NOMO-1 treated with DMSO at 0.1 percent for 48 hours (cell line): ENCODE measurements at regions not wholly inside any gene's neighbourhood (a gene's known extent, or its start where the extent isn't known, plus 50 kb on each side); places are given as distances from the start of the nearest gene placed in this dataset.
A peak's percentile ranks its signal among the peaks of the same experiment; 100 is the strongest.
"Not testable (repeated sequence)": the region's sequence is repeated elsewhere in the genome, so short reads cannot be mapped to it uniquely, and the experiment has no call there.

ENCODE experiments used
- DNase-seq: peaks from one replicate; lab custom pipeline; 2025; ENCODE audit not compliant: unreplicated experiment; lab: John Stamatoyannopoulos, UW

- no peak for DNase-seq
These were observed 709.3 kb upstream of the KLHL1 start for GRCh38 chr13:70817576-70817975.

DNA sequence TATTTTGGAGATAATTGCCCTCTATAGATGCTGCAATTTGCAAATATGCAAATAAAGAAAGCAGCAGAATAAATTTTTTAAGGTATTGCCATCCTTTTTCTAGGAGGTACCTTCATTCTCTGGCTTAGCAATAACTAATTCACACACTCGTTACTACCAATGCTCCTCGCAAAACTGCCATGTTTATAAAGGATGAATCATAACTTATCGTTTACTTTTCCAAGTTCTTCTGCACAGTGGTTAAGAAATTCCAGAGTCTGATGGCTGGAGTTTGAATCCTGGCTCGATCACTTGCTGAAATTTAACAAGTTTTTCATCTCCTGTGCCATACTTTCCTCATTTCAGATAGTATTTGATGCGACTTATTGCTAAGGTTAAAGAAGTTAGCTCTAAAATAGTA is 708.6 kb upstream of the KLHL1 start:
- no peak for DNase-seq

DNA sequence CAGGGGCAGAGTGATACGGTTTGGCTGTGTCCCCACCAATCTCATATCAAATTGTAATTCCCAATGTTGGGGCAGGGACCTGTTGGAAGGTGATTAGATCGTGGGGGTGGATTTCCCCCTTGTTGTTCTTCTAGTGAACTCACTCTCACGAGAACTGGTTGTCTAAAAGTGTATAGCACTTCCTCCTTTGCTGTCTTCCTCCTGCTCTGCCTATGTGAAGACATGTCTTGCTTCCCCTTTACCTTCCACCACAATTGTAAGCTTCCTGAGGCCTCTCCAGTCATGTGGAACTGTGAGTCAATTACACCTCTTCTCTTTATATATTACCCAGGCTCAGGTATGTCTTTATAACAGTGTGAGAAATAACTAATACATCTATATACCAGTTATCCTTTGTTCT is 706.4 kb upstream of the KLHL1 start:
- peak; percentile 39 for DNase-seq

GRCh38 chr13:70812481-70812880 is 704.2 kb upstream of the KLHL1 start:
- no peak for DNase-seq

GRCh38 chr13:70809588-70809987 is 701.3 kb upstream of the KLHL1 start:
- DNase-seq = no peak

- DNase-seq = no peak
These were observed 690.1 kb upstream of the KLHL1 start for GRCh38 chr13:70798385-70798784.

DNA sequence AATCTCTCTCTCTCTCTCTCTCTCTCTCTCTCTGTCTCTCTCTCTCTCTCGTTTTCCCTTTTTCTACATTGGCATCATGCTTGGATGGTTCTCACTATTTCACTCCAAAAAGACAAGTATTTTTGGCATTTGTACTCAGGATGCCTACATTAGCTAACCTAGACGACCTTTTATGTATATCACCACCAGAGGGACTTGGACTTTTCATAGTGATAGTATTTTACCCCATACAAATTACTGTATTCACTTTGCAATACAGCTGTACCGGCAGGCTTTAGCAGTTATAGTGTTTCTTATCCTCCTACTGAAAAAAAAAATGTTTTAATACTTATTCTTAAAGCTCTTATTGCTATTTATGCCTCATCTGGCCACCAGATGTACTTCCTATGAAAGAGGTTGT is 687.2 kb upstream of the KLHL1 start:
- no peak for DNase-seq

- no peak for DNase-seq
These were observed 683.9 kb upstream of the KLHL1 start for GRCh38 chr13:70792121-70792520.

DNA sequence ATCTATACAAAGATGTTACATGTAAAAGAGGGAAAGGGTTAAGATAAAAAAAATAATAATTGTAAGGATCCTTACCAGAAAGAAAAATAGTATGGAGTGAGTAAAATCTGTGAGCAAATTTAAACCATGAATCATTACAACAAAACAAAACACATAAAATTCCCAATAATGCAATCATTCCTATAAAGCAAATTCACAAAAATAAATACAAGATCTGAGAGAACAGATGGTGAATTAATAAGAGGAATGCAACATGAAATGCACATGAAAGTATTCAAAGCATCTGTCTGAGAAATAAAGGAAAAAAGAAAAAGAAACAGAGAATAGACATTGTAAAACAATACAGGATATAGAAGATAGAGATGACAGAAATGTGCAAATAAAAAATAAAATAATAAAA is 681.5 kb upstream of the KLHL1 start:
- no peak for DNase-seq

- DNase-seq = no peak
These were observed 679.8 kb upstream of the KLHL1 start for GRCh38 chr13:70788074-70788473.

DNA sequence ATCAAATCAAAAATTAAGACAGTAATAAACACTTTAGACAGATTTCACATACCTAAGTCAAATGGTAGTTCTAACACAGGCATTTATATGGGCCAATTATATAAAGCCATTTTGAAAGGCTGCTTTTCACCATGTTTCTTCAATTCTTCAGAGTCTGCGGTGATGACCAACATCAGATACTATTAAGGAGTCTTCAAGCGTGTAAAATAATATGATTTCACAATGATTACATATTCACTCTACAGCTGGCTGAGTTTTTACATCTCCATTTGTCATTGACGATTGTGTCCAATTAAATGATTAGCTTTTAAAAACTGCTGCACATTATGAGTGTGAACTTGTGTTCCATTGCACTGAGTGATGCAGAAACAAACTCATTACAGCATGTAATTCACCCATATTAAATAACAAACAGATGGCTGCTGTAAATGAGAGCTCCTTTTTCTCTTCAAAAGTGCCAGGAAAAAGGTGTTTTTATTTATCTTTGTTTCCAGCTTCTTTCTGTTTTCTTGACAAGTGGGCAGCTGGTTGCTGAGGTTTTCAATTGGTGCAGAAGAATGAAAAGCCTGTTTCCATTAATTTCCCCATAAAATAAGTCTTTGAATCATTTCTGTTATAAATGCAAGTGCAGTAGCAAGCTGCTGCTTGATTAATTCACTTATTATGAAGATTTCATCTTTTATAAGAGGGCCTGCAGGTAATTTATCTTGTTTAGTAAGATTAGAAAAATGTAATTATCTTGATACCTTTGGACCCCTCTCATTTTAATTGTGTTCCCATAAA is 676.1 kb upstream of the KLHL1 start:
- DNase-seq = no peak

DNA sequence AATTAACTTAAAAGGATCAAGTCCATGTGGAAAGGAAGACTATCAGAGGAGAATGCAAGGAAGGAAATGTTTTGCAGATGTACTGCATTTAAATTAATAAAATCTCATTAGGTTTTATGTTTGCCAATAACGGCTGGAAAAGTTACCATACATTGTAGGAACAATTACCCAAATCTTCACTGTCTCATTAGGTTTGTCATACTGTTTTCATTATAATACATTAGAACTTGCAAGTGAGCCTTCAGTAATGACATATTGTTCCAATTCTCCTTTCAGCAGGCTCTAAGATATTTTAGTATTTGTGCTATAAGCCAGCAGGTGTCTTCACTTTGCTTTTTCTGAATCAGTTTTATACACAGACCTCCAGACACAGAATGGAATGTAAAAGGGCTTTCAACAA is 661.6 kb upstream of the KLHL1 start:
- no peak for DNase-seq

- no peak for DNase-seq
These were observed 650.7 kb upstream of the KLHL1 start for GRCh38 chr13:70758932-70759331.

DNA sequence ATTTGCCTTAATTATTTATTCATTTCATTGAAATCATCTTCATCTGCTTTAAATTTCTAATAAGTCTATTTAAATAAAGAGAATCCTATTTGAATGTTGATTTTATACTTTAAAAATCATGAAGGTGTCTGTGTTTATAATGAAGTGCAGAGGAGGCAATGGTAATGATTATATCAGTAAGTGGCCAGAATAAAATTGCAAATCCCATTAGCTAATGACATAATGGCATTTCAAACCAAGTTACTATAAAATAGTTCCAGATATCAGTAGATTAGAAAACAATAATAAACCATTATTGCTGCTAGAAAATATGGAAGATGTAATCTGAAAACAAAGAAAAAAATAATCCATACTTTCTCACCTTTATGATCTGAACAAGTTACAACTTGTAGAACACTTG is 647.8 kb upstream of the KLHL1 start:
- no peak for DNase-seq

GRCh38 chr13:70755456-70755855 is 647.2 kb upstream of the KLHL1 start:
- no peak for DNase-seq

DNA sequence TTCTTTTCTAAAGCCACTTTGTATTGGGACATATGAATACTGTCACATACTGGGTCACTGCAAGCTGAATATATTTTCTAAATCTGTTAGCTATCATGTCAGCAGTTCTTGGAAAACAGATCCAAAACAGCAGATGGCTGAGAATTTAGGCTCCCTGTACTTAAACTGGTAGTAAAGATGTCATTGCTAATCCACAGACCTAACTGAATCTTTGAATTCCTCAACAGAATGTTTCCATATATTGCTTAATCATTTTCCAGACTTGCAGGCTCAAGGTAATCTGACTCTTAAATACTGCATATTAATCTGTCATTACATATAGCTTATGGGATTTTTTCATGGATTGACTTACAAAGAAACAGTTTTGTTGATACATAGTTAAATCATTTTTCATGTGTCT is 639.0 kb upstream of the KLHL1 start:
- DNase-seq = no peak

DNA sequence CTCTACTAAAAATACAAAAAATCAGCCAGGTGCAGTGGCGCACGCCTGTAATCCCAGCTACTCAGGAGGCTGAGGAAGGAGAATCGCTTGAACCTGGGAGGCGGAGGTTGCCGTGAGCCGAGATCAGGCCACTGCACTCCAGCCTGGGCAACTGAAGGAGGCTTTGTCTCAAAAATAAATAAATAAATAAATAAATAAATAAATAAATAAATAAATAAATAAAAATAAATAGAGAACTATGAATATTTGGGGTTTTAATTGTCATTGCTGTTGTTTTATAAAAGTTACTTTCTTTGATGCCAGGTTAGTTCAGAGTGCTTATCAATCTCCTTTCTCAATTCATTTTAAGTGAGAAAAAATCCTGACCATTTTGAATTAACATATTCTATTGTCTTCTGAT is 638.2 kb upstream of the KLHL1 start:
- DNase-seq = not testable (repeated sequence)

DNA sequence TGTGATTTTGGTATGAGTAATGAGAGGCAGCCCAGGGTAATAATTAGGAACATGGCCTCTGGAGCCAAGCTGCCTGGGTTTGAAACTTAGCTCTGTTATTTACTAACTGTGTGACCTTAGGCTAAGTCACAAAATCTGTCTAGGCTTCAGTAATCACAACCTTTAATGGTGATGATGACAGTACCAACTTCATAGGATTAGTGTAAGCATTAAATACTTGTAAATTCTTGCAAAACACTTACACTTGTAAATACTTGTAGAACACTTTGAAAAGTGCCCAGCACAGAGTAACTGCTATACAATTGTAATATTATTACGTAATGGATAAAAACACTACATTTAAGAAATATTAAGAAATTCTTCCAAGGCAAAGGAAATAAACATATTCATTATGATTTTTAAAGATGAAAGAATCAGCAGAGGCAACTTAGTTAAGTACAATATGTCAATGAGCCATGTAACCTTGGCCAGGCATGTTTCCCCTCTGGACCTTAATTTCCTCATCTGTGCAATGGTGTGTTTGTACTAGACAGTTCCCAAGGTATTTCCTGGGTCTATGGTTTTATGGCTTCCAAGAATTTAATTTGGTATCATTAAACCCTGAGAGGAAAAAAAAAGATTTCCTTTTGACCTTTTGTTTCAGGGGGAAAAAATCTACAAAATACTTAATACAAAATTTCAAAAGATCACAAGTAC is 628.5 kb upstream of the KLHL1 start:
- DNase-seq = no peak

DNA sequence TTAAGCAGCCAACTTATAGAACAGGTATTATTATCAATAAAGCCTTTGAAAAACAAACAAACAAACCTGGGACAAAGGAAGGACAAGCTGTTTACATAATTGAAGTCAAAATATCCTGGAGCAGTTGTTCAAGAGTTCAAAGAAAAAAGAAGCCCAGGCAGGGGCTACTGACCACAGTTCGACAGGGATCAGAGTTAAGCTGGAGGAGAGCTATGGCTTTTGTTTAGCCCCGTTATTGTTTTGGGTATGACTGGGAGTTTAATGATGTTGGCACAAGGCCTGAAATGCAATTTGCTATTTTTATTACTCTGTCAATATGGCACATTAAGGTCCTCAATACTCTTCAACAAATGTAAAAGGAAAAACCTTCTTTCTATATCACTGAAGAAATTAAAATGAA is 624.4 kb upstream of the KLHL1 start:
- DNase-seq = no peak

GRCh38 chr13:70729369-70729768 is 621.1 kb upstream of the KLHL1 start:
- DNase-seq = no peak

GRCh38 chr13:70723732-70724131 is 615.5 kb upstream of the KLHL1 start:
- DNase-seq = peak; percentile 9

DNA sequence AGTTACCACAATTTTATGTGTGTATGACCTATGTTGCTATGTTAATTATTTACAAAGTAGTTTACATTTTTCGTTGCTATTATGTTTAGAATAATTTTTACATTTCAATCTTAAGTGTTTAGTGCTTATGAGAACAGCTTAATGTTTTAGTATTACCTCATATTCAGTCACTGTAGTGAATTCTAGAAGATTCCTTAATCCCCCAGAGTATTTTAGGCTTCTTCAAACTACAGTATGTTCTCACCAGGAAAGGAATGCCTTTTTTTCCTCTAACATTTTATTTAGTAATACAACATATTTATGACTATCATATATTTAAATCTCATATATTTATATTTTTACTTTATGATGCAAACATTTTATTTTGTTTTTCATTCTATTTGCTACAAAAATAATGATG is 612.1 kb upstream of the KLHL1 start:
- DNase-seq = no peak

DNA sequence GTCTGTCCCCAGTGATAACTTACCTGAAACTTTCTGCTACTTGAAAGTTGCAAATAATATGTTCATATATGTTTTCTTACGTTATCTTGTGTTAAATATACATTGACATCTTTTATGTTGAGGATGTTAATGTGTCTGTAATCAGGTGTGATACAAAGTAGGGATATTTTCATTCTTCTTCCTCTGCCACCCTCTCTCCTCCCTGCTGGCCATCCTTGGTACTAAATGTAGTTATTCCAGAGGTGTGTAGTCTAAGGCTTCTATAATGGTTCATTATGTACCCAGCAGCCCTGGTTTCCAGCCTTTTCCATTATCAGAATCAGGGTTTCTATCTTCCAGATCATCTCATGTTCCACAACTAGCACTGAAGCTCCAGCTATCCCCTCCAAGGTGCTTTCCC is 606.7 kb upstream of the KLHL1 start:
- no peak for DNase-seq
